ENCODE measurements at regions not wholly inside any gene's neighbourhood (a gene's known extent, or its start where the extent isn't known, plus 50 kb on each side); places are given as distances from the start of the nearest gene placed in this dataset.

GRCh38 chr5:86824637-86825036 is 206.9 kb downstream of the COX7C start:
- H3K36me3 Mint-ChIP-seq: no peaks in the 10 kb centered on the region
- no peak overlapping the region for H3K27ac Mint-ChIP-seq
- H3K4me1 Mint-ChIP-seq (ENCODE audit: low read depth): no peaks in the 10 kb centered on the region
- H3K4me3 Mint-ChIP-seq: no peak overlapping the region
- H3K27me3 Mint-ChIP-seq: peaks cover 9% of the 10 kb centered on the region
- H3K9me3 Mint-ChIP-seq (ENCODE audit: low read depth): peaks cover 6% of the 10 kb centered on the region

DNA sequence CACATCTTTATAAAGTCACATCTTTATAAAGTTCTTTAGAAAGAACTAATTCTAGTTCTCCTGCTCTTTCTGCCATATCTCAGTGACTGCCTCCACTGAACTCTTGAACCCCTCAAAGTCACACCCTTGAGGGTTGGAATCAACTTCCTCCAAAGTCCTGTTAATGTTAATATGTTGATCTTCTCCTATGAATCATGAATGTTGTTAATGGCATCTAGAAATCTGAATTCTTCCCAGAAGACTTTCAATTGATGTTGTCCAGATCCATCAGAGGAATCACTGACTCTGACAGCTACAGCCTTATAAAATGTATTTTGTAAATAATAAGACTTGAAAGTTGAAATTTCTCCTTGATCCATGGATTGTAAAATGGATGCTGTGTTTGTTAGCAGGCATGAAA is 213.4 kb downstream of the COX7C start:
- Mint-ChIP-seq H3K9me3 (ENCODE audit: low read depth) (no peaks in the 10 kb centered on the region), H3K4me3 (no peak overlapping the region), H3K27me3 (peaks cover 11% of the 10 kb centered on the region), H3K27ac (no peak overlapping the region), H3K4me1 (ENCODE audit: low read depth) (no peaks in the 10 kb centered on the region), H3K36me3 (no peaks in the 10 kb centered on the region)

DNA sequence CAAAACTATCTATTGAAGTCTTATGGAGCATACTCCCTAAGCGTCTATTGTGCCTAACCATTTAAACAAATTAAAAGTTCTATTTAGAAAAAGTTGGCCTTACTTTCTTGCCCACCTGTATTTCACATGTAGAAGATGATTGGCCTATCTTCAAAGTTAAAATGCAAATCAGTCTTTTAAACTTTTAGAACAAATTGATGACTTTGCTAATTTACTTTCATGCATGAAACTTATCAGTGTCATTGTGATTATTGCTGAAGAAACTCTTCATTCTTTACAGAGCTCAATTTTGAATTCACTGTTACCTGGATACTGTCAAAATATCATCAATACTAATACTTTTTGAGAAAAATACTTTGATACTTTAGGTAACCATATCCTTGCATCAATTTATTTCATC is 216.1 kb downstream of the COX7C start:
- no peaks in the 10 kb centered on the region for H3K9me3 Mint-ChIP-seq (ENCODE audit: low read depth)
- peaks cover 8% of the 10 kb centered on the region for H3K27me3 Mint-ChIP-seq
- H3K4me1 Mint-ChIP-seq (ENCODE audit: low read depth): no peaks in the 10 kb centered on the region
- H3K27ac Mint-ChIP-seq: no peak overlapping the region
- no peak overlapping the region for H3K4me3 Mint-ChIP-seq
- H3K36me3 Mint-ChIP-seq: no peaks in the 10 kb centered on the region

DNA sequence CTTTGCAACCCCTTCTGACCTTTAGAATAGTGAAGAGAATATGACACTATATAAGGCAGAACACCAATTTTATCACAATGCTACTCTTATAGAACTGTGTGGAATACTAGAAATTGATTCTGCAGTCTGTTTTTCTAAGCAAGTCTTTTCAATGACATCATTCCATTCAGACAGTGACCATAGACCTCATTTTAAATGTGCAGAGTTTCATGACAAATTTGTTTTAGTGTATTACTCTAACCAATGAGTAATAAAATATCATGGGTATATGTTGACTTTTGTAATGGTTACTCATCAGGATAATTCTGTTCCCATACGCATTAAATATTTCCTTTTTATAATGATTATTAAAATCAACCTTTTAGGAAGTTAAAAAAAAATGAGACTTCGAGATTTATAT is 219.9 kb downstream of the COX7C start:
- Mint-ChIP-seq H3K4me1 (ENCODE audit: low read depth) (no peaks in the 10 kb centered on the region), H3K27me3 (no peaks in the 10 kb centered on the region), H3K36me3 (no peaks in the 10 kb centered on the region), H3K9me3 (ENCODE audit: low read depth) (no peaks in the 10 kb centered on the region), H3K4me3 (no peak overlapping the region), H3K27ac (no peak overlapping the region)

GRCh38 chr5:86838083-86838482 is 220.3 kb downstream of the COX7C start:
- H3K9me3 Mint-ChIP-seq (ENCODE audit: low read depth): no peaks in the 10 kb centered on the region
- H3K36me3 Mint-ChIP-seq: no peaks in the 10 kb centered on the region
- no peaks in the 10 kb centered on the region for H3K27me3 Mint-ChIP-seq
- no peaks in the 10 kb centered on the region for H3K4me1 Mint-ChIP-seq (ENCODE audit: low read depth)
- H3K27ac Mint-ChIP-seq: no peak overlapping the region
- no peak overlapping the region for H3K4me3 Mint-ChIP-seq

DNA sequence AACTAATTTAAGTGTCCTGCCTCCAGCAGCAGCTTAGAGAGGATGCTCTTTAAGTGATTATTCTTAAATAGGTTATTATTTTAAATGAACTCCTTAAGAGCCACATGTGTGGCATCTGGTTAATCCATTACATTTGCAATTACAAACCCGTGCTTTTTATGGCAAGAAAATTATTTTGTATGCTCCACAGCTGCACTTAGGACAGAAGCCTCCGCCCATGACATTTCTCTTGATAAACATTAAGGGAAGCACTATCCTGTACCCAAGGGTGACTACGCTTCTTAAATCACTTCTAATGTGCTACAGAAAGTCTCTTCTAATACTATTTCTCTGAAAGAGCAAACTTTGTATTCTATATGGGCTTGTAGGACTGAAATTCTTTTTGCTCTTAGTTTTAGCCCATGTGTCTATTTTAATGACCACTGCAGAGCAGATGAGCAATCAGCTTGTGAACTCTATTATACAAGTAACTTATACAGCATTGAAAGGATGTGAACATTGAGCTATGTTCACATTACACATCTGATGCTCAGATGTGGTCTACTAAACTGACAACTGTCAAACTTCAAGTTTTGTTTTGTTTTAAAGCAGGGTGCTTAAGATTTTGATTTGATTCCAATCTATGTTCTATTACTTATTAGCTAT is 223.4 kb downstream of the COX7C start:
- Mint-ChIP-seq H3K4me3 (no peak overlapping the region), H3K27me3 (no peaks in the 10 kb centered on the region), H3K4me1 (ENCODE audit: low read depth) (no peaks in the 10 kb centered on the region), H3K27ac (no peak overlapping the region), H3K36me3 (no peaks in the 10 kb centered on the region), H3K9me3 (ENCODE audit: low read depth) (no peaks in the 10 kb centered on the region)

- no peaks in the 10 kb centered on the region for H3K36me3 Mint-ChIP-seq
- H3K27ac Mint-ChIP-seq: no peak overlapping the region
- no peak overlapping the region for H3K4me3 Mint-ChIP-seq
- no peaks in the 10 kb centered on the region for H3K9me3 Mint-ChIP-seq (ENCODE audit: low read depth)
- peaks cover 7% of the 10 kb centered on the region for H3K27me3 Mint-ChIP-seq
- no peaks in the 10 kb centered on the region for H3K4me1 Mint-ChIP-seq (ENCODE audit: low read depth)
These were observed 240.7 kb downstream of the COX7C start for GRCh38 chr5:86858442-86858841.

DNA sequence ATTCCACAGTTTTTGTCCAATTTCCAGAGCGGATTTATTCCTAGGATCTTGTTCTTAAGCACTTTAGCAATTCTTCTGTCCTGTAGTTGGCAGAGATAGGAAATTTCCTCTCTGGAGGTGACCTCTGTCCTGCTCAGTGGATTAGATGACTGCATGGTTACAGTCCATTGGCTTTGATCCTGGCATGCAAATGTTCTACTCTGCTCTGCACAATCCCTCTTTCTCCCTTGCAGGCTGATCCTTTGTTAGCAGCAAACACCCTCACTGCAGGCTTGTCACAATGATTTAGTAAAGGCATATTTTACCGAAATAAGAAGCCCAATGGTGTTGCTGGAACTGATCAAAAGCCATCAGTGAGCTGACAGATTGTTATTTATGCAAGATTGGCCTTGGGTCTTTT is 243.8 kb downstream of the COX7C start:
- Mint-ChIP-seq H3K4me1 (ENCODE audit: low read depth) (no peaks in the 10 kb centered on the region), H3K9me3 (ENCODE audit: low read depth) (no peaks in the 10 kb centered on the region), H3K4me3 (no peak overlapping the region), H3K27ac (no peak overlapping the region), H3K27me3 (peaks cover 8% of the 10 kb centered on the region), H3K36me3 (no peaks in the 10 kb centered on the region)

DNA sequence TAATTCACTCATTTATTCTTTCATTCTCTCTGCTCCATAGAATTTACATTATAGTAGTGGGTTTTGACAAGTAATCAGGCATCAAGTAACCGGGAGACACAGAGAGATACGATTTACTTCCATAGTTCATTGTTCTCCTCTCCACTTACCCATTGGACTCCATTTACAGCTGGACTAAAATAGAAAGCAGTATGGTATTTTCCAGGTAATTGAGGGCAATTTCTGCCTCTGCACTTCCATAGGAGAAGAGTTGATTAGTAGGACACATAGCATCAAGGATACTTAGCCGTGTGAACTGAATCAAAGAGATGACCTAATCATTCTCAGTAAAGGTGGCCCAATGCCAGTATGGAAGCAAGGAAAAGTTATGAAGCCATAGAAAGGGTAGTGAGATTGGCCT is 244.4 kb downstream of the COX7C start:
- H3K4me1 Mint-ChIP-seq (ENCODE audit: low read depth): no peaks in the 10 kb centered on the region
- no peaks in the 10 kb centered on the region for H3K36me3 Mint-ChIP-seq
- H3K9me3 Mint-ChIP-seq (ENCODE audit: low read depth): no peaks in the 10 kb centered on the region
- H3K4me3 Mint-ChIP-seq: no peak overlapping the region
- H3K27me3 Mint-ChIP-seq: peaks cover 12% of the 10 kb centered on the region
- H3K27ac Mint-ChIP-seq: no peak overlapping the region

DNA sequence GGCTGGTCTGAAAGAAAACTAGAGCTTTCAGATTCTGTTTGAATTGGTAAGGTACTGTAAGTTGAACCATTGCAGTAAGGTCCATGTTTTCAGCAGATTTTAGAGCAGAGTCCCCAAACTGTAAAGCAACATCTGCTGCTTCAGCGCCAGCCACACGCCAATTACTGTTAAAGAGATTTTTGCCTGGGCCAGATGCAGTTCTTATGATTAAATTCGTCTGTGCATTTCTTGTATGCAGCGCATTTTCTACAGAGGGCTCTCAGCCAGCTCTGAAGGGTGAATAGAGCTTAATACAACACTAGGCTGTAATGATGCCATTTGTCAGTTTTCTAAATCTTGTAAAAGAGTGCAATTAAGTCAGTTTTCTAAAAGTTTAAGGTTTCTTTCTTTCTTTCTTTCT is 246.3 kb downstream of the COX7C start:
- Mint-ChIP-seq H3K9me3 (ENCODE audit: low read depth) (no peaks in the 10 kb centered on the region), H3K36me3 (no peaks in the 10 kb centered on the region), H3K4me1 (ENCODE audit: low read depth) (no peaks in the 10 kb centered on the region), H3K27me3 (peaks cover 12% of the 10 kb centered on the region), H3K27ac (no peak overlapping the region), H3K4me3 (no peak overlapping the region)

GRCh38 chr5:86865256-86865785 is 247.6 kb downstream of the COX7C start:
- H3K27me3 Mint-ChIP-seq: peaks cover 13% of the 10 kb centered on the region
- no peaks in the 10 kb centered on the region for H3K9me3 Mint-ChIP-seq (ENCODE audit: low read depth)

GRCh38 chr5:86866036-86866435 is 248.3 kb downstream of the COX7C start:
- Mint-ChIP-seq H3K36me3 (no peaks in the 10 kb centered on the region), H3K27me3 (peaks cover 16% of the 10 kb centered on the region), H3K9me3 (ENCODE audit: low read depth) (no peaks in the 10 kb centered on the region), H3K4me1 (ENCODE audit: low read depth) (no peaks in the 10 kb centered on the region), H3K27ac (no peak overlapping the region), H3K4me3 (no peak overlapping the region)

More at GRCh38 chr5:86865256-86865785, 247.6 kb downstream of the COX7C start:
- Mint-ChIP-seq H3K27ac (no peak overlapping the region), H3K4me3 (no peak overlapping the region), H3K36me3 (no peaks in the 10 kb centered on the region), H3K4me1 (ENCODE audit: low read depth) (no peaks in the 10 kb centered on the region)

- no peaks in the 10 kb centered on the region for H3K4me1 Mint-ChIP-seq (ENCODE audit: low read depth)
- no peaks in the 10 kb centered on the region for H3K9me3 Mint-ChIP-seq (ENCODE audit: low read depth)
- H3K36me3 Mint-ChIP-seq: no peaks in the 10 kb centered on the region
- H3K27me3 Mint-ChIP-seq: peaks cover 16% of the 10 kb centered on the region
- no peak overlapping the region for H3K4me3 Mint-ChIP-seq
- H3K27ac Mint-ChIP-seq: no peak overlapping the region
These were observed 251.5 kb downstream of the COX7C start for GRCh38 chr5:86869268-86869667.

DNA sequence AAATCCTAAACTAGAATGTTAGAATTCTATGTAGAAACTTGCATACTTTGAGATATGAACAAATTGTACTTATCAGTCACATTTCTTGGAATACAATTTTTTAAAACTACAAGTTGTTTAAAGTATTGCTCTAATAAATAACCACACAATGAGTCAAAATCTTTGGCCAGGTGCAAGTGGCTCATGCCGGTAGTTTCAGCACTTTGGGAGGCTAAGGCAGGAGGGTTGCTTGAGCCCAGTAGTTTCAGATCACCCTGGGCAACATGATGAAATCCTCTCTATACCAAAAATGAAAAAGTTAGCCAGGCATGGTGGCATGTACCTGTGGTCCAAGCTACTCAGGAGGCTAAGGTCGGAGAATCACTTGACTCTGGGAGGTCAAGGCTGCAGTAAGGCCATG is 257.8 kb downstream of the COX7C start:
- Mint-ChIP-seq H3K36me3 (no peaks in the 10 kb centered on the region), H3K27me3 (peaks cover 7% of the 10 kb centered on the region), H3K4me3 (no peak overlapping the region), H3K4me1 (ENCODE audit: low read depth) (no peaks in the 10 kb centered on the region), H3K27ac (no peak overlapping the region), H3K9me3 (ENCODE audit: low read depth) (no peaks in the 10 kb centered on the region)

GRCh38 chr5:86878250-86878649 is 260.5 kb downstream of the COX7C start:
- no peaks in the 10 kb centered on the region for H3K4me1 Mint-ChIP-seq (ENCODE audit: low read depth)
- H3K27me3 Mint-ChIP-seq: peaks cover 2% of the 10 kb centered on the region
- H3K36me3 Mint-ChIP-seq: no peaks in the 10 kb centered on the region
- no peak overlapping the region for H3K4me3 Mint-ChIP-seq
- no peaks in the 10 kb centered on the region for H3K9me3 Mint-ChIP-seq (ENCODE audit: low read depth)
- H3K27ac Mint-ChIP-seq: no peak overlapping the region

GRCh38 chr5:86879086-86879485 is 261.3 kb downstream of the COX7C start:
- H3K9me3 Mint-ChIP-seq (ENCODE audit: low read depth): no peaks in the 10 kb centered on the region
- peaks cover 2% of the 10 kb centered on the region for H3K27me3 Mint-ChIP-seq
- no peak overlapping the region for H3K27ac Mint-ChIP-seq
- H3K4me1 Mint-ChIP-seq (ENCODE audit: low read depth): no peaks in the 10 kb centered on the region
- no peaks in the 10 kb centered on the region for H3K36me3 Mint-ChIP-seq
- H3K4me3 Mint-ChIP-seq: no peak overlapping the region
